A549 (cell line): ENCODE measurements at regions not wholly inside any gene's neighbourhood (a gene's known extent, or its start where the extent isn't known, plus 50 kb on each side); places are given as distances from the start of the nearest gene placed in this dataset.

ENCODE experiments used
- CEBPB ChIP-seq, 2 experiments: fragments of >200 bp in 1 of 2; sonication (Bioruptor Twin) in 1 of 2; formaldehyde crosslinking in 1 of 2; IDR thresholded peaks; 2 replicates each; pipeline ENCODE4 v1.6.1; 2012 to 2016
- EP300 ChIP-seq, 2 experiments: fragments of >200 bp; sonication (Bioruptor Twin); formaldehyde crosslinking; IDR thresholded peaks; 2 replicates in 1 of 2; 3 replicates in 1 of 2; pipeline ENCODE4 v1.6.1; 2016 to 2017
- ESRRA ChIP-seq: fragments of 150-350 bp; IDR thresholded peaks from 2 replicates; pipeline ENCODE4 v1.6.1; 2014; ENCODE audit warnings: mild to moderate bottlenecking, low read length, borderline replicate concordance
- RAD21 ChIP-seq, 2 experiments: fragments of >200 bp in 1 of 2; sonication (Bioruptor Twin) in 1 of 2; formaldehyde crosslinking in 1 of 2; IDR thresholded peaks in 1 of 2; conservative IDR thresholded peaks in 1 of 2; 2 replicates in 1 of 2; 3 replicates in 1 of 2; pipeline ENCODE4 v1.6.1; 2012 to 2018; ENCODE audit warnings: inconsistent platforms in 1 of 2
- RNF2 ChIP-seq: fragments of 200-600 bp; sonication (generic); IDR thresholded peaks from 2 replicates; pipeline ENCODE4 v1.6.1; 2016; ENCODE audit warnings: low read depth, mild to moderate bottlenecking, antibody characterized with exemption, moderate library complexity, borderline replicate concordance
- TF ChIP-seq, protein P1 (sequence below): fragments of >200 bp; sonication (Bioruptor Twin); formaldehyde crosslinking; IDR thresholded peaks from 3 replicates; pipeline ENCODE4 v1.5.1; 2016
- TF ChIP-seq, protein P2 (sequence below): IDR thresholded peaks from 2 replicates; pipeline ENCODE4 v1.6.1; 2012

GRCh38 chr3:28836199-28836598 lies 444.7 kb upstream of the RBMS3 start:
- TF ChIP-seq, protein P1, sequence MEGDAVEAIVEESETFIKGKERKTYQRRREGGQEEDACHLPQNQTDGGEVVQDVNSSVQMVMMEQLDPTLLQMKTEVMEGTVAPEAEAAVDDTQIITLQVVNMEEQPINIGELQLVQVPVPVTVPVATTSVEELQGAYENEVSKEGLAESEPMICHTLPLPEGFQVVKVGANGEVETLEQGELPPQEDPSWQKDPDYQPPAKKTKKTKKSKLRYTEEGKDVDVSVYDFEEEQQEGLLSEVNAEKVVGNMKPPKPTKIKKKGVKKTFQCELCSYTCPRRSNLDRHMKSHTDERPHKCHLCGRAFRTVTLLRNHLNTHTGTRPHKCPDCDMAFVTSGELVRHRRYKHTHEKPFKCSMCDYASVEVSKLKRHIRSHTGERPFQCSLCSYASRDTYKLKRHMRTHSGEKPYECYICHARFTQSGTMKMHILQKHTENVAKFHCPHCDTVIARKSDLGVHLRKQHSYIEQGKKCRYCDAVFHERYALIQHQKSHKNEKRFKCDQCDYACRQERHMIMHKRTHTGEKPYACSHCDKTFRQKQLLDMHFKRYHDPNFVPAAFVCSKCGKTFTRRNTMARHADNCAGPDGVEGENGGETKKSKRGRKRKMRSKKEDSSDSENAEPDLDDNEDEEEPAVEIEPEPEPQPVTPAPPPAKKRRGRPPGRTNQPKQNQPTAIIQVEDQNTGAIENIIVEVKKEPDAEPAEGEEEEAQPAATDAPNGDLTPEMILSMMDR = no peak
- TF ChIP-seq, protein P2, sequence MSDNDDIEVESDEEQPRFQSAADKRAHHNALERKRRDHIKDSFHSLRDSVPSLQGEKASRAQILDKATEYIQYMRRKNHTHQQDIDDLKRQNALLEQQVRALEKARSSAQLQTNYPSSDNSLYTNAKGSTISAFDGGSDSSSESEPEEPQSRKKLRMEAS = no peak
- TF ChIP-seq EP300 (IDR thresholded peaks at IDR 0.05) (no peak), ESRRA (no peak), CEBPB (IDR thresholded peaks at IDR 0.05) (no peak), RNF2 (no peak), RAD21 (conservative IDR thresholded peaks at IDR 0.05 in 1 of 2, IDR thresholded peaks at IDR 0.05 in 1 of 2) (no peak)
